Right renal pelvis (tissue), 4 donors: ENCODE measurements at regions not wholly inside any gene's neighbourhood (a gene's known extent, or its start where the extent isn't known, plus 50 kb on each side); places are given as distances from the start of the nearest gene placed in this dataset.

Experiments used
- DNase-seq, 4 donors: peaks; one replicate each; pipeline ENCODE4 v3.0.0-alpha.2; 2013; ENCODE audit warnings: low read depth in 4 of 4, low spot score in 3 of 4, missing footprints in 1 of 4

DNA sequence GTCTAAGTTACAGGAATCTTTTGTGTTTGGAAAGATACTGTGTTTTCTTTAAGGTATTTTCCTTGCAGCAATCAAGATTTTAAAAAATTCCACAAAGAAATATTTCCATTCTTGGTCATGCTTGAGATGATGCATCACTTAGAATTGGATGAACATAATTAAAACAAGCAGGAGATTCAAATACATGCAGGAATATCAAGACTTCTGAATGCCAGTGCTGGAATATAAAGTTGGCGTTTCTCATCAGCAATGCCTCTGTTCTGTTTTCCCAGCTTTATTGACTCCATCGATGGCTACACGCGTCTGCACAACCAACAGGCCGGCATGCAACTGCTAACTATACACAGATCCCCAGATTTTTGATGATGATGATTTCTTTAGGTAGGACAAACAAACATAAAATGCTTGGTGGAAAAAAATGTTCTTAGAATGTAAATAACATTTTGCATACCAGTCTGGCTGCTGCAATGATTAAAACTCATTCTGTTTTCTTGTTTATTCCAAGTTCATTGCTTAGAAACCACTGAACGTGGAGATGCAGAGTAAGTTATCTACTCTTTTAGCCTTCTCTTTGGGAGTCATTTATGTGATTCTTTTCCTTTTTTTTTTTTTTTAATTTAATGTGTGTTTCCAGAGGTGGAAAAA, 91.3 kb upstream of the FAM171A1 start:
- no peak for DNase-seq

GRCh38 chr10:15461353-15462108, 90.4 kb upstream of the FAM171A1 start:
- no peak for DNase-seq

GRCh38 chr10:15460661-15461060, 89.6 kb upstream of the FAM171A1 start:
- DNase-seq, result no peak

- DNase-seq, result no peak
Measured at GRCh38 chr10:15459218-15459617, 88.1 kb upstream of the FAM171A1 start.

GRCh38 chr10:15457382-15457781, 86.3 kb upstream of the FAM171A1 start:
- no peak for DNase-seq

- DNase-seq, result no peak
Measured at GRCh38 chr10:15455456-15455855, 84.4 kb upstream of the FAM171A1 start.

GRCh38 chr10:15453926-15454325, 82.8 kb upstream of the FAM171A1 start:
- no peak for DNase-seq

DNA sequence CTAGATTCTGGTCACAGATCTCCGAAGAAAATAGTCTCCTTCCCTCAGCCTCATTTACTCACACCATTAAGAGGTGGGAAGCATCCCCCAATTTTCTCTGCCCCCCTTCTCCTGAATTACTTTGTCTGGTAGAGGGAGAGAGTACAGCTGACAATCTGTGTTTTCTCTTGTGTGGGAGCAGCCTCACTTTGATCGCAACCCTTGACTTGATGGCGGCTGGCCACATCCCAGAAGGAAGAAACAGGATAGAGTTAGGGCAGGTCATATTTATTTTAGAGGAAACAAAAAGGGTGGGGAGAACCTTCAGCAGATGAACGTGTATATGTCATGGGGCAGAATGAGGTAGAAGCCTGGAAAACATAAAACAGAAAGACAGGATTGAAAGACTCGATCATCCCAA, 82.4 kb upstream of the FAM171A1 start:
- no peak for DNase-seq

GRCh38 chr10:15452545-15452944, 81.5 kb upstream of the FAM171A1 start:
- no peak for DNase-seq

GRCh38 chr10:15451137-15452094, 80.3 kb upstream of the FAM171A1 start:
- DNase-seq, result peak in 1 of 4 donors; percentile 67

- no peak for DNase-seq
Measured at GRCh38 chr10:15448598-15448997, 77.5 kb upstream of the FAM171A1 start.

- no peak for DNase-seq
Measured at GRCh38 chr10:15445006-15445390, 73.9 kb upstream of the FAM171A1 start.

GRCh38 chr10:15444105-15445005, 73.3 kb upstream of the FAM171A1 start:
- DNase-seq, result no peak

- no peak for DNase-seq
Measured at GRCh38 chr10:15442056-15442455, 71.0 kb upstream of the FAM171A1 start.

DNA sequence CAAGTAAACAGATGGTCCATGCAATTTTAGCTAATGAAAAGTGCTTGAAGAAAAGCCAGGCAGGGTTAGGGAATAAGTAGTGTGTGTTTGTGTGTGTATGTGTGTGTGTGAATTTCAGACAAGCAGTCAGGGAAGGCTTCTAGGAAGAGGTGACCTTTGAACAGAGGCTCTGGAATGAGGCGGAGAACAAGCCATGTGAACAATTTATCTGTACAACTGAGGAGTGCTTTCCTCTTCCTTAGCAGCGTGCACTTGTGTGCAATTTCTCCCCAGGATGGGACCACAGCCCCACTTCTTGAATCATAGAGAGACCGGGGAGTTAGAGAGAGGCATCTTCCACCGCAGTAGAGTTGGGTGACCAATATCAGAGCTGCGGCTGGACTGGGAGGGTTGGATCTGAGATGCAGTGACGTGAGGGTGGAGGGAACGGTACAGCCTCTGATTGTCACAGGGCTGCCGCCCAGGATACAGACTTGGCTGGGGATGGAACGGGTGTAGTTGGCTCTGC, 69.2 kb upstream of the FAM171A1 start:
- no peak for DNase-seq

DNA sequence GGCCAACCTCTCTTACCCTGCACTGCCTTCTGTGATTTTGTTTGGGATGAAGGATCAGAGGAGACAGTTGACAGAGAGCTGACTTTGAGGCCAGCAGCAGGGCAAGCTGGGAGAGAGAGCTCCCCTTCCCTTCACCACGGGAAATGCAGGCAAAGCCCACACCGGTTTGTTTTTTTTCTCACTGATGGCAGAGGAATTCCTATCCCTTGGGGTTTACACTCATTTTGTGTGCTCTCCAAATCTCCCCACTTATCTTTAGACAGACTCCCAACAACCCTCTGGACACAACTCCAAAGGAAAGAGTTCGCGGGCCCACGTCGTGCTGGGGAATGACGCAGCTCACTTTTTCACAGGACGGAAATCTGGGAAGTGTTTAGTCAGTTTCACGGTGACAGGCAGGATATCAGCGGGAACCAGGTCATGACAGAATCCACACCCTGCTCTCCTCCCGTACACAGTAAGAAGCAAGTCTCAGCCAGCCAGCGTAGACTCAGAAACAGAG, 68.3 kb upstream of the FAM171A1 start:
- DNase-seq, result no peak

GRCh38 chr10:15436696-15437095, 65.6 kb upstream of the FAM171A1 start:
- no peak for DNase-seq

- DNase-seq, result peak in 2 of 4 donors; percentile 61 to 67
Measured at GRCh38 chr10:15433850-15434537, 62.9 kb upstream of the FAM171A1 start.

GRCh38 chr10:15432266-15432665, 61.2 kb upstream of the FAM171A1 start:
- DNase-seq, result no peak
